AG09309 (cell line): ENCODE measurements at regions not wholly inside any gene's neighbourhood (a gene's known extent, or its start where the extent isn't known, plus 50 kb on each side); places are given as distances from the start of the nearest gene placed in this dataset.

Experiments used
- DNase-seq: peaks from one replicate; pipeline ENCODE4 v3.0.0-alpha.2; 2010; ENCODE audit warnings: low read depth
- H3K4me3 ChIP-seq: 2 replicates; pipeline ENCODE4 v1.5.1; 2011; ENCODE audit warnings: mild to moderate bottlenecking, low read depth, low read length, moderate library complexity; ENCODE audit not compliant: control insufficient read depth
- CTCF ChIP-seq: IDR thresholded peaks from 2 replicates; pipeline ENCODE4 v1.5.1; 2011; ENCODE audit warnings: mild to moderate bottlenecking, low read depth, low read length, inconsistent platforms; ENCODE audit not compliant: insufficient read depth, control insufficient read depth; ENCODE audit errors: missing control alignments

- no peak for DNase-seq
- no peak overlapping the region for H3K4me3 ChIP-seq
- TF ChIP-seq CTCF, result no peak
These were observed 449.6 kb upstream of the FAM241A start for GRCh38 chr4:111695677-111696076.

- no peak for TF ChIP-seq CTCF
- no peak for DNase-seq
- no peak overlapping the region for H3K4me3 ChIP-seq
These were observed 448.7 kb upstream of the FAM241A start for GRCh38 chr4:111696505-111696904.

- TF ChIP-seq CTCF, result no peak
- H3K4me3 ChIP-seq, result no peak overlapping the region
- no peak for DNase-seq
These were observed 447.9 kb upstream of the FAM241A start for GRCh38 chr4:111697176-111697942.

GRCh38 chr4:111698361-111698760 is 446.9 kb upstream of the FAM241A start:
- DNase-seq, result no peak
- H3K4me3 ChIP-seq, result no peak overlapping the region
- no peak for TF ChIP-seq CTCF

- no peak for DNase-seq
- H3K4me3 ChIP-seq, result no peak overlapping the region
- no peak for TF ChIP-seq CTCF
These were observed 446.1 kb upstream of the FAM241A start for GRCh38 chr4:111699165-111699564.

- no peak for TF ChIP-seq CTCF
- no peak overlapping the region for H3K4me3 ChIP-seq
- no peak for DNase-seq
These were observed 444.2 kb upstream of the FAM241A start for GRCh38 chr4:111701102-111701501.

GRCh38 chr4:111707491-111707890 is 437.8 kb upstream of the FAM241A start:
- DNase-seq, result no peak
- no peak for TF ChIP-seq CTCF
- H3K4me3 ChIP-seq, result no peak overlapping the region
